SK-N-SH treated with all-trans-retinoic acid at 6 μM for 48 hours (cell line): ENCODE measurements at regions not wholly inside any gene's neighbourhood (a gene's known extent, or its start where the extent isn't known, plus 50 kb on each side); places are given as distances from the start of the nearest gene placed in this dataset.

ENCODE experiments used
- ATAC-seq: fragments of 200-7000 bp; cut with Tn5 transposase; 3 replicates; pipeline ENCODE4 v1.9.1; 2020; ENCODE audit warnings: mild to moderate bottlenecking, moderate library complexity
- CREB5 ChIP-seq: fragments of 250-450 bp; sonication (Bioruptor Pico); IDR thresholded peaks from 2 replicates; pipeline ENCODE4 v1.5.1; 2020; ENCODE audit warnings: low read depth, mild to moderate bottlenecking, moderate library complexity
- CSDC2 ChIP-seq: fragments of 250-450 bp; sonication (Bioruptor Pico); IDR thresholded peaks from 2 replicates; pipeline ENCODE4 v1.5.0; 2020; ENCODE audit warnings: mild to moderate bottlenecking, moderate library complexity
- ESRRG ChIP-seq: fragments of 250-450 bp; sonication (Bioruptor Pico); IDR thresholded peaks from 2 replicates; pipeline ENCODE4 v1.6.1; 2021; ENCODE audit warnings: mild to moderate bottlenecking
- GLIS3 ChIP-seq: fragments of 250-450 bp; sonication (Bioruptor Pico); IDR thresholded peaks from 2 replicates; pipeline ENCODE4 v1.5.0; 2020; ENCODE audit warnings: mild to moderate bottlenecking, moderate library complexity
- PATZ1 ChIP-seq: fragments of 250-450 bp; sonication (Bioruptor Pico); IDR thresholded peaks from 2 replicates; pipeline ENCODE4 v1.8.0; 2020; ENCODE audit warnings: mild to moderate bottlenecking, moderate library complexity, borderline replicate concordance
- POU6F1 ChIP-seq: fragments of 250-450 bp; sonication (Bioruptor Pico); IDR thresholded peaks from 2 replicates; pipeline ENCODE4 v1.8.0; 2021; ENCODE audit warnings: low read depth, mild to moderate bottlenecking, moderate library complexity, borderline replicate concordance
- PPARA ChIP-seq: fragments of 250-450 bp; sonication (Bioruptor Pico); IDR thresholded peaks from 2 replicates; pipeline ENCODE4 v1.5.0; 2020; ENCODE audit warnings: mild to moderate bottlenecking, borderline replicate concordance
- RARB ChIP-seq: fragments of 250-450 bp; sonication (Bioruptor Pico); IDR thresholded peaks from 2 replicates; pipeline ENCODE4 v1.8.0; 2021; ENCODE audit warnings: mild to moderate bottlenecking, moderate library complexity
- TOX ChIP-seq: fragments of 250-450 bp; sonication (Bioruptor Pico); IDR thresholded peaks from 2 replicates; pipeline ENCODE4 v1.8.0; 2021; ENCODE audit warnings: mild to moderate bottlenecking, moderate library complexity, borderline replicate concordance
- TSHZ2 ChIP-seq: fragments of 250-450 bp; sonication (Bioruptor Pico); IDR thresholded peaks from 2 replicates; pipeline ENCODE4 v1.5.0; 2020; ENCODE audit warnings: mild to moderate bottlenecking, moderate library complexity
- ZC3H10 ChIP-seq: fragments of 250-450 bp; sonication (Bioruptor Pico); IDR thresholded peaks from 2 replicates; pipeline ENCODE4 v1.5.1; 2021; ENCODE audit warnings: mild to moderate bottlenecking, moderate library complexity
- ZFP30 ChIP-seq: fragments of 450-650 bp; formaldehyde crosslinking; IDR thresholded peaks from 2 replicates; pipeline ENCODE4 v1.5.0; 2022; ENCODE audit warnings: mild to moderate bottlenecking, moderate library complexity
- ZNF565 ChIP-seq: fragments of 450-650 bp; formaldehyde crosslinking; conservative IDR thresholded peaks from 2 replicates; pipeline ENCODE4 v1.5.0; 2020; ENCODE audit warnings: low read depth, mild to moderate bottlenecking, moderate library complexity
- ZNF70 ChIP-seq: fragments of 450-650 bp; formaldehyde crosslinking; IDR thresholded peaks from 2 replicates; pipeline ENCODE4 v1.5.0; 2020; ENCODE audit warnings: mild to moderate bottlenecking, moderate library complexity
- ZNF8 ChIP-seq: fragments of 450-650 bp; formaldehyde crosslinking; IDR thresholded peaks from 2 replicates; pipeline ENCODE4 v1.5.0; 2020; ENCODE audit warnings: mild to moderate bottlenecking, moderate library complexity

- no peak; the same call in 2 of the 3 replicates for ATAC-seq
- TF ChIP-seq ZNF565 (CRISPR knock-in tag) (no peak), CREB5 (CRISPR knock-in tag) (no peak), PPARA (CRISPR knock-in tag) (no peak), ZFP30 (CRISPR knock-in tag) (no peak), GLIS3 (CRISPR knock-in tag) (no peak), POU6F1 (CRISPR knock-in tag) (no peak), CSDC2 (CRISPR knock-in tag) (no peak)
- TF ChIP-seq, all 23 proteins: peak for 0
Measured at GRCh38 chr1:235022341-235022980, 106.2 kb downstream of the TOMM20 start.

- ATAC-seq = no peak
- TF ChIP-seq ZNF8 (CRISPR knock-in tag) (no peak), ESRRG (CRISPR knock-in tag) (no peak)
Measured at GRCh38 chr1:235021815-235022214, 106.8 kb downstream of the TOMM20 start.

GRCh38 chr1:235021321-235021720 lies 107.3 kb downstream of the TOMM20 start:
- ATAC-seq = no peak
- no peak for TF ChIP-seq ZNF70 (CRISPR knock-in tag)
- TF ChIP-seq ZNF8 (CRISPR knock-in tag) = no peak
- no peak for TF ChIP-seq RARB
- TF ChIP-seq TOX (CRISPR knock-in tag) = no peak
- no peak for TF ChIP-seq POU6F1 (CRISPR knock-in tag)

- TF ChIP-seq TSHZ2 (CRISPR knock-in tag) (no peak), POU6F1 (CRISPR knock-in tag) (no peak), GLIS3 (CRISPR knock-in tag) (no peak), RARB (no peak), ZC3H10 (CRISPR knock-in tag) (no peak), ESRRG (CRISPR knock-in tag) (no peak), PATZ1 (CRISPR knock-in tag) (no peak), ZNF70 (CRISPR knock-in tag) (no peak)
- ATAC-seq = no peak
Measured at GRCh38 chr1:235019961-235020360, 108.7 kb downstream of the TOMM20 start.
